A673 (cell line): ENCODE measurements at regions not wholly inside any gene's neighbourhood (a gene's known extent, or its start where the extent isn't known, plus 50 kb on each side); places are given as distances from the start of the nearest gene placed in this dataset.

ENCODE experiments used
- BruUV-seq: library from RNA; stranded (reverse); fragments of 400-500 nt; replicated peaks from 2 replicates; lab custom pipeline; 2021; lab: Mats Ljungman, UMichigan
- CTCF ChIA-PET: fragments of 300-600 bp; sonication (Branson Sonifier 250); formaldehyde crosslinking; loops from one replicate; lab custom pipeline; 2022; ENCODE audit warnings: antibody characterized with exemption; lab: Charles Lee
- POLR2A ChIA-PET: fragments of 300-600 bp; sonication (Branson Sonifier 250); formaldehyde crosslinking; loops from one replicate; lab custom pipeline; 2022; ENCODE audit warnings: antibody characterized with exemption; ENCODE audit not compliant: low non-redundant PET; lab: Charles Lee
- DNase-seq: peaks from one replicate; pipeline ENCODE4 v3.0.0-alpha.2; 2015; ENCODE audit warnings: low spot score
- H3K27ac ChIP-seq: fragments of 200-600 bp; sonication (generic); 2 replicates; pipeline ENCODE4 v1.5.1; 2016; ENCODE audit warnings: mixed run types, low read depth, mild to moderate bottlenecking, mixed read lengths, antibody characterized with exemption, low read length; ENCODE audit not compliant: poor library complexity, severe bottlenecking
- H3K27me3 ChIP-seq: fragments of 200-600 bp; sonication (generic); replicated peaks from 2 replicates; pipeline ENCODE4 v1.6.1; 2017; ENCODE audit warnings: mixed run types, low read depth, mild to moderate bottlenecking, mixed read lengths, antibody characterized with exemption, low read length; ENCODE audit not compliant: insufficient read depth, poor library complexity
- H3K36me3 ChIP-seq: fragments of 200-600 bp; sonication (generic); 2 replicates; pipeline ENCODE4 v1.6.1; 2016; ENCODE audit warnings: mixed run types, mild to moderate bottlenecking, mixed read lengths, antibody characterized with exemption, low read length; ENCODE audit not compliant: insufficient read depth, poor library complexity, severe bottlenecking
- H3K4me1 ChIP-seq: fragments of 200-600 bp; sonication (generic); 2 replicates; pipeline ENCODE4 v1.6.1; 2017; ENCODE audit warnings: mixed run types, mild to moderate bottlenecking, mixed read lengths, antibody characterized with exemption, low read length; ENCODE audit not compliant: insufficient read depth, poor library complexity, severe bottlenecking
- H3K4me3 ChIP-seq: fragments of 200-600 bp; sonication (generic); 2 replicates; pipeline ENCODE4 v1.5.1; 2016; ENCODE audit warnings: low read depth, mixed run types, mild to moderate bottlenecking, mixed read lengths, low read length; ENCODE audit not compliant: poor library complexity, severe bottlenecking
- H3K9me3 ChIP-seq: fragments of 200-600 bp; sonication (generic); 2 replicates; pipeline ENCODE4 v1.6.1; 2016; ENCODE audit warnings: mixed run types, low read depth, mild to moderate bottlenecking, mixed read lengths, antibody characterized with exemption, low read length; ENCODE audit not compliant: poor library complexity, severe bottlenecking
- CTCF ChIP-seq: fragments of 300-800, 200-600 bp; sonication (generic); conservative IDR thresholded peaks from 2 replicates; pipeline ENCODE4 v1.5.1; 2017; ENCODE audit warnings: low read depth, mild to moderate bottlenecking, antibody characterized with exemption, low read length, moderate library complexity, mixed read lengths
- EZH2 ChIP-seq: fragments of 200-600 bp; sonication (generic); IDR thresholded peaks from 2 replicates; pipeline ENCODE4 v1.6.1; 2017; ENCODE audit warnings: borderline replicate concordance, low read depth, mild to moderate bottlenecking, mixed read lengths, antibody characterized with exemption, low read length; ENCODE audit not compliant: poor library complexity, severe bottlenecking
- intact Hi-C: fragments of 100-400 bp; cut with micrococcal nuclease; formaldehyde crosslinking; loops from one replicate; pipeline ENCODE4 v1.10.0; 2022; ENCODE audit not compliant: unreplicated experiment

GRCh38 chr2:239537633-239538356, 137.0 kb upstream of the HDAC4 start:
- ChIA-PET POLR2A (no interaction called here), CTCF (no interaction called here)
- Histone ChIP-seq H3K27ac (no peak overlapping the region), H3K27me3 (peaks cover 17% of the 10 kb centered on the region), H3K36me3 (no peaks in the 10 kb centered on the region), H3K4me3 (no peak overlapping the region), H3K9me3 (no peaks in the 10 kb centered on the region), H3K4me1 (no peaks in the 10 kb centered on the region)
- no peak for DNase-seq
- intact Hi-C loops = no loop called here
- no TSS peak for BruUV-seq
- no peak for TF ChIP-seq EZH2
- no peak for TF ChIP-seq CTCF

GRCh38 chr2:239536186-239536585, 135.4 kb upstream of the HDAC4 start:
- BruUV-seq = no TSS peak
- Histone ChIP-seq H3K27me3 (peaks cover 7% of the 10 kb centered on the region), H3K9me3 (no peaks in the 10 kb centered on the region), H3K4me1 (no peaks in the 10 kb centered on the region), H3K4me3 (no peak overlapping the region), H3K36me3 (no peaks in the 10 kb centered on the region), H3K27ac (no peak overlapping the region)
- ChIA-PET CTCF (no interaction called here), POLR2A (no interaction called here)
- TF ChIP-seq CTCF (no peak), EZH2 (no peak)
- no peak for DNase-seq
- intact Hi-C loops = no loop called here

- DNase-seq = no peak
- TF ChIP-seq CTCF = no peak
- no peak for TF ChIP-seq EZH2
- no TSS peak for BruUV-seq
- ChIA-PET POLR2A (no interaction called here), CTCF (no interaction called here)
- Histone ChIP-seq H3K27me3 (peaks cover 7% of the 10 kb centered on the region), H3K9me3 (no peaks in the 10 kb centered on the region), H3K4me1 (no peaks in the 10 kb centered on the region), H3K36me3 (no peaks in the 10 kb centered on the region), H3K4me3 (no peak overlapping the region), H3K27ac (no peak overlapping the region)
- intact Hi-C loops = no loop called here
These were observed 134.8 kb upstream of the HDAC4 start for GRCh38 chr2:239535413-239536144.
